ENCODE measurements at regions not wholly inside any gene's neighbourhood (a gene's known extent, or its start where the extent isn't known, plus 50 kb on each side); places are given as distances from the start of the nearest gene placed in this dataset.

DNA sequence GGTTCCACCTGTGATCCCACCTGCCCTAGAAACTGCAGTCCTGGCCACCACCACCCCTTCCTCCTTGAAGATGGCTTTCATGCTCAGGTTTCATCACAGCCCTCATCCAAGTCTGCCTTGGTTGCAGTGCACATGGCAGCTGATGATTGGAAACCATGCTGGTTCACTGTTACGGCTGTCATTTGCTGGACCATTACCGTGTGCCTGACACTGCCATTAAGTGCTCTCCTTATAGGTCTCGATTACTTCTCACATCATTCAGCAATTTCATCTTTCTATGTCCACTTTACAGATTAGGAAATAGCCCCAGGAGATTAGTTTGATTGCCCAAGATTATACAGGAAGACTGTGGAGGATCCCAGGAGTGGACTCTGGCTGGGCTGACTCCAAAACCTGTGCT is 123.9 kb downstream of the ICE1 start:
- H3K9me3 Mint-ChIP-seq: no peaks in the 10 kb centered on the region
- ATAC-seq (replicated peaks in 1 of 2) (no peak), DNase-seq (no peak)
- no peak overlapping the region for H3K27ac Mint-ChIP-seq
- peaks cover 27% of the 10 kb centered on the region for H3K27me3 Mint-ChIP-seq (ENCODE audit: low read depth)
- H3K4me1 Mint-ChIP-seq (ENCODE audit: low read depth): no peaks in the 10 kb centered on the region
- H3K4me3 Mint-ChIP-seq: no peak overlapping the region
- H3K36me3 Mint-ChIP-seq (ENCODE audit: insufficient read depth in 2 of 2): no peaks in the 10 kb centered on the region

DNA sequence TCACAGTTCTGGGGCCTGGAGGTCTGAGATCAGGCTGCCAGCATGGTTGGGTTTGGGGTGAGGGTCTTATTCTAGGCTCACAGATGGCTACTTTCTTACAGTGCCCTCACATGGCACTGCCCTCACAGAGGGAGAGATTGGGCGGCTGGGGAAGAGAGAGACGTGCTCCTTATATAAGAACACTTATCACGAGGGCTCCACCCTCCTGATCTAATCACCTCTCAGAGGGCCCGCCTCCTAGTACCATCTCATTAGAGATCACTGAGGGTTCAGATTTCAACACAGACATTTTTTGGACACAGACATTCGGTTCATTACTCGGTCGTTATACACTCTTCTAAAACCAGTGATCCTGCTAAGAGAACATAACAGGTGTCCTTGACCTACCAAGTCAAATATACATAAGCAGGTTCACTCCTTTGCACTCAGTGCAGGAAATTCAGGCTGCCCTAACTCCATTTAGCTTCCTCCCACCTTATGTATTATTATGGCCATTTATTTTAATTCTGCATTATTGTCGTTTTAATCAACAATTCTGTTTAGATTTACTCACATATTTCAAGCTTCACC is 121.7 kb downstream of the ICE1 start:
- DNase-seq (no peak), ATAC-seq (replicated peaks in 1 of 2) (no peak)
- Mint-ChIP-seq H3K4me3 (no peak overlapping the region), H3K36me3 (ENCODE audit: insufficient read depth in 2 of 2) (no peaks in the 10 kb centered on the region), H3K4me1 (ENCODE audit: low read depth) (no peaks in the 10 kb centered on the region), H3K27me3 (ENCODE audit: low read depth) (peaks cover 27% of the 10 kb centered on the region), H3K27ac (no peak overlapping the region), H3K9me3 (peaks cover 3 to 4% of the 10 kb centered on the region in 2 donors)

GRCh38 chr5:5542654-5543053 is 120.2 kb downstream of the ICE1 start:
- Mint-ChIP-seq H3K27ac (no peak overlapping the region), H3K4me1 (ENCODE audit: low read depth) (no peaks in the 10 kb centered on the region), H3K9me3 (peaks cover 3 to 4% of the 10 kb centered on the region in 2 donors), H3K4me3 (no peak overlapping the region), H3K36me3 (ENCODE audit: insufficient read depth in 2 of 2) (no peaks in the 10 kb centered on the region), H3K27me3 (ENCODE audit: low read depth) (peaks cover 18% of the 10 kb centered on the region)
- ATAC-seq (replicated peaks in 1 of 2) (no peak), DNase-seq (no peak)

- ATAC-seq (replicated peaks in 1 of 2) (no peak), DNase-seq (no peak)
- Mint-ChIP-seq H3K4me3 (no peak overlapping the region), H3K27me3 (ENCODE audit: low read depth) (peaks cover 15% of the 10 kb centered on the region), H3K4me1 (ENCODE audit: low read depth) (no peaks in the 10 kb centered on the region), H3K9me3 (peaks cover 3 to 4% of the 10 kb centered on the region in 2 donors), H3K27ac (no peak overlapping the region), H3K36me3 (ENCODE audit: insufficient read depth in 2 of 2) (no peaks in the 10 kb centered on the region)
These were observed 117.6 kb downstream of the ICE1 start for GRCh38 chr5:5540065-5540464.

Data from activated T-cell treated with anti-CD3 and anti-CD28 coated beads, Interleukin-2, amount 50 U/mL, for 72 hours (primary cell).